Vagina (tissue), 2 donors: ENCODE measurements at regions not wholly inside any gene's neighbourhood (a gene's known extent, or its start where the extent isn't known, plus 50 kb on each side); places are given as distances from the start of the nearest gene placed in this dataset.

Experiments used
- DNase-seq, 2 donors: peaks; one replicate each; pipeline ENCODE4 v3.0.0-alpha.2; 2017; ENCODE audit errors: extremely low spot score in 2 of 2
- H3K27ac ChIP-seq: fragments of 200-600 bp; sonication (generic); one replicate; pipeline ENCODE4 v1.5.1; 2019
- H3K27me3 ChIP-seq: fragments of 200-600 bp; sonication (generic); one replicate; pipeline ENCODE4 v1.5.1; 2019
- H3K36me3 ChIP-seq, 2 donors: fragments of 200-600 bp; sonication (generic); one replicate each; pipeline ENCODE4 v1.5.1; 2017 to 2019
- H3K4me1 ChIP-seq: fragments of 200-600 bp; sonication (generic); one replicate; pipeline ENCODE4 v1.5.1; 2019
- H3K4me3 ChIP-seq, 2 donors: fragments of 200-600 bp; sonication (generic); 1 replicate in 1 of 2; 2 replicates in 1 of 2; pipeline ENCODE4 v1.5.1; 2016 to 2019
- H3K9me3 ChIP-seq: fragments of 200-600 bp; sonication (generic); one replicate; pipeline ENCODE4 v1.5.1; 2019
- POLR2A ChIP-seq, 2 donors: fragments of 450-650 bp; IDR thresholded peaks; one replicate each; pipeline ENCODE4 v1.6.1; 2017; ENCODE audit warnings: antibody characterized with exemption in 2 of 2, mild to moderate bottlenecking in 2 of 2, moderate library complexity in 2 of 2
- POLR2AphosphoS5 ChIP-seq, 2 donors: sonication (generic); formaldehyde crosslinking; IDR thresholded peaks; one replicate each; pipeline ENCODE4 v1.9.0; 2017; ENCODE audit warnings: antibody characterized with exemption in 2 of 2, mild to moderate bottlenecking in 2 of 2, low read depth in 1 of 2; ENCODE audit not compliant: insufficient read depth in 1 of 2
- intact Hi-C: fragments of 100-400 bp; cut with DNase I; formaldehyde crosslinking; loops from one replicate; pipeline ENCODE4 v1.15.1; 2023
- TF ChIP-seq, protein P1 (sequence below), 3 experiments: fragments of 450-650 bp in 2 of 3; fragments of 200-600 bp in 1 of 3; sonication (generic) in 1 of 3; IDR thresholded peaks; one replicate each; pipeline ENCODE4 v1.5.1; 2017 to 2019; ENCODE audit warnings: antibody characterized with exemption in 3 of 3, mild to moderate bottlenecking in 2 of 3, moderate library complexity in 2 of 3

DNA sequence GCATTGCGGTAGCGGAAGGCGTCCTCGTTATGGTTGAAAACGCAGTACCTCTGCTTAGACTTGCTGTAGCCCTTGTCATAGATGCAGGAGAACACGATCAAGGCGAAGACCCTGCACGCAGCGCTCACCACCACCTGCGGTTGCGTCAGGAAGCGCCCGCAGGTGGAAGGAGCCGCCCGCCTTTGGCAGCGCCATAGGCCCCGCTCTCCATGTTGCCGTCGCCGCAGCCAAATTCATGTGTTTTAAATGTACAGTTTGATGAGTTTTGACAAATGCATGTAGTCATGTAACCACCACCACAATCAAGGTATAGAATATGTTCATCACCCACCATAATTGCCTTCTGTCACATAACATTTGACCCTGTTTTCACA is 84.9 kb upstream of the CEP78 start:
- no peaks in the 10 kb centered on the region for H3K36me3 ChIP-seq
- H3K4me3 ChIP-seq, result no peak overlapping the region
- H3K27ac ChIP-seq, result no peak overlapping the region
- DNase-seq, result no peak
- intact Hi-C loops, result no loop called here
- H3K4me1 ChIP-seq, result no peaks in the 10 kb centered on the region
- H3K27me3 ChIP-seq, result no peaks in the 10 kb centered on the region
- H3K9me3 ChIP-seq, result no peaks in the 10 kb centered on the region
- TF ChIP-seq POLR2A (IDR thresholded peaks at IDR 0.05), result no peak
- TF ChIP-seq, protein P1, sequence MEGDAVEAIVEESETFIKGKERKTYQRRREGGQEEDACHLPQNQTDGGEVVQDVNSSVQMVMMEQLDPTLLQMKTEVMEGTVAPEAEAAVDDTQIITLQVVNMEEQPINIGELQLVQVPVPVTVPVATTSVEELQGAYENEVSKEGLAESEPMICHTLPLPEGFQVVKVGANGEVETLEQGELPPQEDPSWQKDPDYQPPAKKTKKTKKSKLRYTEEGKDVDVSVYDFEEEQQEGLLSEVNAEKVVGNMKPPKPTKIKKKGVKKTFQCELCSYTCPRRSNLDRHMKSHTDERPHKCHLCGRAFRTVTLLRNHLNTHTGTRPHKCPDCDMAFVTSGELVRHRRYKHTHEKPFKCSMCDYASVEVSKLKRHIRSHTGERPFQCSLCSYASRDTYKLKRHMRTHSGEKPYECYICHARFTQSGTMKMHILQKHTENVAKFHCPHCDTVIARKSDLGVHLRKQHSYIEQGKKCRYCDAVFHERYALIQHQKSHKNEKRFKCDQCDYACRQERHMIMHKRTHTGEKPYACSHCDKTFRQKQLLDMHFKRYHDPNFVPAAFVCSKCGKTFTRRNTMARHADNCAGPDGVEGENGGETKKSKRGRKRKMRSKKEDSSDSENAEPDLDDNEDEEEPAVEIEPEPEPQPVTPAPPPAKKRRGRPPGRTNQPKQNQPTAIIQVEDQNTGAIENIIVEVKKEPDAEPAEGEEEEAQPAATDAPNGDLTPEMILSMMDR (IDR thresholded peaks at IDR 0.05), result no peak
- TF ChIP-seq POLR2AphosphoS5 (IDR thresholded peaks at IDR 0.05; ENCODE audit: insufficient read depth in 1 of 2, low read depth in 1 of 2), result no peak

DNA sequence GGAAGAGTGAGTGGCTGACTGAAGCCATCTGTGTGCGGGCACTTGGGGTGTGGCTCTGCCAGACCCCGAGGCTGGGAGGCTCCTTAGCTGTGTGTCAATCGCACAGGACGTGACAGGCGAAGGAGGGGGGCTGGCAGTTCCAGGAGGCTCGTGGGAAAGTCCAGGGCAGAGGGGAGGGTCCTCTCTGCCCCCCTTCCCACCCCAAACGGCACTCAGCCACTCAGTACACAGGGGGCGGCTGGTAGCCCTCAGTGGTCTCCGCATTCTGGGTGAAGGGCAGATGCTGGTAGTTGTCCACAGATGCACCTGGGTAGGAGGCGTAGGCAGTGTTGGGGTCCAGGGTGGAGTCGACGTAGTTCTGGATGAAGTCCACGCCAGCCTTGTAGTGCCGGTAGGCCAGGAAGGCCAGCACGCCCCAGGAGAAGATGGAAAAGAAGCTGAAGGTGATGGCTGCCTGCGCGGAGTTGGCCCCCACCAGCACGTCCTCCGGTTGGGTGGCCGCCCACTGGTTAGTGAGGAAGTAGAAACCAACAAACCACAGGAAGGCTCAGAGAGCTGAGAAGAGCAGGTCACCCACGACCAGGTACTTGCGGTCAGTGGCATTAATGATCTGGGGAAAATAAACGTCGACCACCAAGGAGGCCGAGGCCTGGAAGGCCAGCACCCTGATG is 85.4 kb upstream of the CEP78 start:
- no peaks in the 10 kb centered on the region for H3K4me1 ChIP-seq
- H3K27ac ChIP-seq, result no peak overlapping the region
- no peaks in the 10 kb centered on the region for H3K36me3 ChIP-seq
- DNase-seq, result no peak
- intact Hi-C loops, result no loop called here
- no peak overlapping the region for H3K4me3 ChIP-seq
- no peaks in the 10 kb centered on the region for H3K9me3 ChIP-seq
- TF ChIP-seq, protein P1 (IDR thresholded peaks at IDR 0.05), result no peak
- no peak for TF ChIP-seq POLR2A (IDR thresholded peaks at IDR 0.05)
- no peak for TF ChIP-seq POLR2AphosphoS5 (IDR thresholded peaks at IDR 0.05; ENCODE audit: insufficient read depth in 1 of 2, low read depth in 1 of 2)
- H3K27me3 ChIP-seq, result no peaks in the 10 kb centered on the region

DNA sequence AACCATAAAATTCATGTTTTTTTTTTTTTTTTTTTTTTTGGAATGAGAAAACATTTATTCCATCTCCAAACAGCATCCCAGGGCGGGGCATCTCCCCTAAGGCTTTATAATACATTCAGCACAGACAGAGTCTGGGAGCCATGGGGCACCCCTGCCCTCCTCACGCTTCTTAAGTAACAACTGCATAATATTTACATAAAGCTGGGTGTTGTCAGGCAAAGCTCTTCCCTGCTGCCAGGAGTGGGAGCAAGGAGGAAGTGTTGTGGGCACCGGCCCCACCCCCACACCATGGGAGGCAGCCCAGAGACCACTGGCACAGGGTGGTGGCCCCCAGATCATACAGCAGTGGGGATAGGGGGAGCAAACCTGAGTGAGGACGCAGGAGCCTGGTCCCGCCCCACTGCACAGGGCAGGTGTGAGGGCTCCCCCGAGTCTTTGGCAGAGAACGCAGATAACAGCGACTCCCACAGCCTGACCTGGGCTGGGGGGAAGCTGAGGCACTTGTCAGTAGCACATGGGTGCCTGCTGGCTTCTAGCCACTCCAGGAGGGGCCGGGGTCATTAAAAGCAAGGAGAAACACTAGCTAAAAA is 86.1 kb upstream of the CEP78 start:
- H3K27me3 ChIP-seq, result no peaks in the 10 kb centered on the region
- no peaks in the 10 kb centered on the region for H3K9me3 ChIP-seq
- TF ChIP-seq, protein P1 (IDR thresholded peaks at IDR 0.05), result no peak
- no peak for TF ChIP-seq POLR2A (IDR thresholded peaks at IDR 0.05)
- TF ChIP-seq POLR2AphosphoS5 (IDR thresholded peaks at IDR 0.05; ENCODE audit: insufficient read depth in 1 of 2, low read depth in 1 of 2), result no peak
- no peak for DNase-seq
- H3K36me3 ChIP-seq, result no peaks in the 10 kb centered on the region
- intact Hi-C loops, result no loop called here
- no peaks in the 10 kb centered on the region for H3K4me1 ChIP-seq
- no peak overlapping the region for H3K27ac ChIP-seq
- no peak overlapping the region for H3K4me3 ChIP-seq

DNA sequence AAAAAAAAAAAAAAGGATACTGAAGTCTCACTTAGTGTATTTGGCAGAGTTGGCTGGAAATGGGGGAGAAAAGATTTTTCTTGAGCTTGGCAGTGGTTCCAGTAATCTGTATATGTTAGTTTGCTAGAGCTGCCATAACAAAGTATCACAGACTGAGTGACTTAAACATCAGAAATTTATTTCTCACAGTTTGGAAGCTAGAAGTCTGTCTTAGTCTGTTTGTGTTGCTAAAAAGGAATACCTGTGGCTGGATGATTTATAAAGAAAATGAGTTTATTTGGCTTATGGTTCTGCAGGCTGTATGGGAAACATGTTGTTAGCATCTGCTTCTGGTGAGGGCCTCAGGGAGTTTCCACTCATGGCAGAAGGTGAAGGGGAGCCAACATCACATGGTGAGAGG is 89.6 kb upstream of the CEP78 start:
- H3K36me3 ChIP-seq, result no peaks in the 10 kb centered on the region
- DNase-seq, result no peak
- intact Hi-C loops, result no loop called here

More for the DNA sequence above, 89.6 kb upstream of the CEP78 start:
- Histone ChIP-seq H3K4me3 (no peak overlapping the region), H3K9me3 (no peaks in the 10 kb centered on the region), H3K4me1 (no peaks in the 10 kb centered on the region), H3K27me3 (no peaks in the 10 kb centered on the region), H3K27ac (no peak overlapping the region)
- TF ChIP-seq POLR2AphosphoS5 (IDR thresholded peaks at IDR 0.05; ENCODE audit: insufficient read depth in 1 of 2, low read depth in 1 of 2) (no peak), POLR2A (IDR thresholded peaks at IDR 0.05) (no peak)
- TF ChIP-seq, protein P1 (IDR thresholded peaks at IDR 0.05), result no peak
